ENCODE measurements at regions not wholly inside any gene's neighbourhood (a gene's known extent, or its start where the extent isn't known, plus 50 kb on each side); places are given as distances from the start of the nearest gene placed in this dataset.

- TF ChIP-seq SIN3A (IDR thresholded peaks at IDR 0.05; ENCODE audit: borderline replicate concordance, insufficient read depth, low read depth, low read length) (no peak), CTCF (IDR thresholded peaks at IDR 0.05) (no peak), POLR2AphosphoS5 (IDR thresholded peaks at IDR 0.05; ENCODE audit: low read depth, low read length) (no peak)
These were observed 418.6 kb upstream of the GRAMD2B start for GRCh38 chr5:126004636-126005035.
